Activated CD8-positive, alpha-beta memory T cell treated with anti-CD3 and anti-CD28 coated beads, Interleukin-2, amount 50 U/mL, for 1 hour (primary cell): ENCODE measurements at regions not wholly inside any gene's neighbourhood (a gene's known extent, or its start where the extent isn't known, plus 50 kb on each side); places are given as distances from the start of the nearest gene placed in this dataset.

Experiments
- DNase-seq: peaks from one replicate; pipeline ENCODE4 v3.0.0-alpha.2; 2020; ENCODE audit errors: extremely low read depth

DNA sequence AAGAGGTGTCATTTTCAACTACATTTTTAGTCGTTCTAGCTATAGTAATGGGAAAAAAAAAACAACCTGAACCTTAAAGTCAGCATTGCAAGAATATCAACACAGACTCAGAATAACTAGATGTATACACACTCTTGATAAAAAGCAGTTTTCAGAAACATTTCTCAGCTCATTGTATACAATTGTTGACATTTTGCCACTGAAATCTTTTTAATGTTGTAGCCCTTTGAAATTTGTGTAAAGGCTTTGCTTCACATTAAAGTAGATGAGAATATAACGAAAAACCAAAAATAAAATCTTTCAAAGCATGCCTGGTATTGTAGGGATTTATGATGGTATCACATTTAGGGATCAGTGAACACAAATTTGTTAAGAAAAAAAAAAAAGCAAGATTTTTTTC, 87.2 kb upstream of the SLC10A2 start:
- DNase-seq = no peak

DNA sequence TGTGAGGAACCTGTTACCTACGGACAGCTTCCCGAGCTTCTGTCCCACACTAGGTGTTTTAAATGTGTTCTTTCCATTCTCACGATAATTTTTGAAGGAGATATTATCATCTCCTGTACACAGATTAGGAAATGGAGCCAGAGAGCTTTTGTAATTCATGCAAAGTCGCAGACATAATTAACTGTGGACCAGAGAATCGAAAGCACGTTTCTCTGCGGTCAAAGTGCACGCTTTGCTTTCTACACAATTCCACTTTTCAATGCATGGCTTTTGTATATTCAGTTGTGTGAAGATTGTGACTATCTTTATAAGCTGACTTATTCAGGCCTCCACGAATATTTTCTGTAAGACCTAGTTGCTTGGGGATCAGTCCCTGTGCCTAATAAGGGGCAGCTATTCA, 81.7 kb upstream of the SLC10A2 start:
- DNase-seq = no peak

DNA sequence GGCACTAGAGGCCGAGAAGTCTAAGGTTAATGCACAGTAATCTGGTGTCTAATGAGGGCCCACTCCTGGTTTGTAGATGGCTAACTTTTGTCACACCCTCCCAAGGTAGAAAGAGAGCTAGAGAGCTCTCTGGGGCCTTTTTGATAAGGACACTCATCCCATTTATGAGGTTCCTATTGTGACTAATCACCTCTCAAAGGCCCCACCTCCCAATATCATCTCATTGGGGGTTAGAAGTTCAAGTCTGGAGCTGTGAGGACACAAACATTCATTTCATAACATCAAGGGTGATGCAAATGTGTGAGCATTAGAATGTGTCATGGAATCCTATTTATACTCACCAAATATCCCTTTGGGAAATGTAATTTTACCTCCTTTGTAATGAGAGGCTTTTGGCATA, 79.2 kb upstream of the SLC10A2 start:
- DNase-seq = no peak

DNA sequence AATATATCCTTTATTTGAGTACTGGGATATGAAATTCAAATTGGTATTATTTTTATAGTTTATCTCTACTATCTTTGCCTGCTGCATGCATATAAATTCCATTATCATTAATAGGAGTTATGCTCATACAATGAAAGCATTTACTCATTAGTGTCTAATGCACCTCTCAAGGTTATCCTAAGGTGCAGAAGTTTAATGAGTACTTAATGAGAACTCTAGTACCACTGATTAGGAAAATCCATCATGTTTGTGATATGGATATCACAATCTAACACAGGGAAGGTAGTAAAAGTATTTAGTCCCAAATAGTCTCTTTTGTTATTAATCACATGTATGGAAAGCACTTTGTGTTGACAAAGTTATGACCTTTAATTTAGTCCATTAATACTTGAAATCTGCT, 77.2 kb upstream of the SLC10A2 start:
- DNase-seq = no peak

GRCh38 chr13:103142151-103142550, 75.9 kb upstream of the SLC10A2 start:
- no peak for DNase-seq

DNA sequence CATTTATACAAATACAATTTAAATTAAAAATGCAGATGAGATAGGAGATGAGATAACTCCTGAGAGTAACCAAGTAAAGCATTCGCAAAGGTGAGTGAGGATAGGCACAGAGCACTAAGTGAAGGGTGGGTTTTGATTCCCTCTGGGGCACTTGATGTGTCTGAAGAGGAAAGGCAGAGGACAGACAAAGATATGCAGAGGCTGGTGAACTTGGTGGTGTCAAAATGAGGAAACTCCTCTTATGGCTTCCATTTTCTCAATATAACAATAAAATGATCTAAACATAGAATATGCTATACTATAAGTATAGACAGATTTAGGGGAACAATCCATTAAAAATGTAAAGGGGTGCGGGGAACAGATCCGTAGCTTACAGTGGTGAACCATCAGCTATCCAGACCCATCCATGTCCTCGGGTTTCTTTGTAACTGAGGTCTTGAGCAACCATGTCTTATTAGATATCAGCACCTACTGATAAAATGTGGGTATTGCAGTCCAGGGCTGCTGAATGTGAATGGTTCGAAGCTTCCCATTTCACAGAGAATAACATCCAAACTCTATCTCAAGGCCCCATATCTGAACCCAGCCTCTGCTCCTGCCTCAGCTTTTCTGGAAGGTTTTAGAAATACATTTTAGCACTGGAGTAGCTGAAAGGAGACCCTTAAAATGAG, 73.9 kb upstream of the SLC10A2 start:
- no peak for DNase-seq

GRCh38 chr13:103134271-103134670, 68.1 kb upstream of the SLC10A2 start:
- no peak for DNase-seq

- no peak for DNase-seq
These were observed 67.3 kb upstream of the SLC10A2 start for GRCh38 chr13:103133556-103133955.

DNA sequence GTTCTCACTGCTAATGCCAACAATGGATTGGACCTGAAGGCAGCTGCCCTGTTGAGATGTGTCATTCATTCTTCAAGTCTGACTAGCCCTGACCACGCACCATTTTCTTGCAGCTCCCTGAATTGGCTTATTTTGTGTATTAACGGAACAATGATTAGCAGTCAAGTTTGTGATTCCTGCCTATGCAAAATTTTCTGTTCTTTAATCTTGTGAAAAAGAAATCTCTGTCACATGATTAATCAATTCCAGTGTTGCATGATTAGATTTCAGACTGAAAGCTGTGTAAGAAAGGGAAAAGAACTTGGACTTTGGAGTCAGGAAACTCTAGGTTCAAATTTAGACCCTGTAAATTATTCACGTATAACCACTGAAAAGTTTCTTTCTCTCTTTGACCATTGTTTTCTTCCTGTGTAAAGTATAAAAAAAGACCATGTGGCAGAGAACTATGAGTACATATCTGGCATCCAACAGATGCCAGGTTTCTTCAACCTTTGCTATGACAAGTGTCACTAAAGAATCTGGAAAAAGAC, 64.5 kb upstream of the SLC10A2 start:
- DNase-seq = no peak

- no peak for DNase-seq
These were observed 63.9 kb upstream of the SLC10A2 start for GRCh38 chr13:103130146-103130545.
